B cell (primary cell): ENCODE measurements at regions not wholly inside any gene's neighbourhood (a gene's known extent, or its start where the extent isn't known, plus 50 kb on each side); places are given as distances from the start of the nearest gene placed in this dataset.

Experiments
- CTCF ChIP-seq: fragments of 200-600 bp; IDR thresholded peaks from one replicate; pipeline ENCODE4 v1.8.0; 2022; ENCODE audit warnings: antibody characterized with exemption, mild to moderate bottlenecking
- EZH2 ChIP-seq: IDR thresholded peaks from 2 replicates; pipeline ENCODE4 v1.6.1; 2012; ENCODE audit warnings: borderline replicate concordance, low read depth, mild to moderate bottlenecking, moderate library complexity, low read length; ENCODE audit not compliant: insufficient read depth, poor library complexity, severe bottlenecking

GRCh38 chr2:118613737-118614136 lies 233.7 kb downstream of the EN1 start:
- TF ChIP-seq CTCF = no peak
- TF ChIP-seq EZH2 = no peak
